GM19238 (cell line): ENCODE measurements at regions not wholly inside any gene's neighbourhood (a gene's known extent, or its start where the extent isn't known, plus 50 kb on each side); places are given as distances from the start of the nearest gene placed in this dataset.

Experiments
- DNase-seq: peaks from one replicate; pipeline ENCODE4 v3.0.0; 2011; ENCODE audit warnings: low spot score; ENCODE audit not compliant: insufficient read length

- DNase-seq = no peak
These were observed 161.7 kb downstream of the GLI2 start for GRCh38 chr2:120897399-120897798.

- DNase-seq = no peak
These were observed 162.8 kb downstream of the GLI2 start for GRCh38 chr2:120898496-120898895.

- no peak for DNase-seq
These were observed 163.5 kb downstream of the GLI2 start for GRCh38 chr2:120898961-120899750.

- DNase-seq = no peak
These were observed 164.1 kb downstream of the GLI2 start for GRCh38 chr2:120899771-120900170.

DNA sequence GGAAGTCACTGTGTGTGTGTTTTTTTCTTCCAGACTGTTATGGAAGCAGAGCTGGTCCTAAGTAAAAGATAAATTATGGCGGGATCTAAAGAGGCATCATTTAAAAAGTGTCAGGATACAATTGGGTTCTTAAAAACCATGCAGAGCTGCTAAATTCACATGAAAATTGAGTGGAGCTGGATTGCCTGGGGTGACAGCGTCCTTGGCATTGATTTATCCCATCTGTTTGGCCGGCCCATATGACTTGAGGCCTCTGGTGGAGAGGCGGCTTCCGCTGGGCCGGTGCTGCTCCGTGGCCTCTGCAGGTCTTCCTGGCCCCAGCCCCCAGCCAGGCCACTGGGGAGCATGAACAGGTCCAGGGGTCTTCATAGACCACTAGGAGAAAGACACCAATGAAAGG lies 165.5 kb downstream of the GLI2 start:
- no peak for DNase-seq

- DNase-seq = no peak
These were observed 166.9 kb downstream of the GLI2 start for GRCh38 chr2:120902592-120902991.

DNA sequence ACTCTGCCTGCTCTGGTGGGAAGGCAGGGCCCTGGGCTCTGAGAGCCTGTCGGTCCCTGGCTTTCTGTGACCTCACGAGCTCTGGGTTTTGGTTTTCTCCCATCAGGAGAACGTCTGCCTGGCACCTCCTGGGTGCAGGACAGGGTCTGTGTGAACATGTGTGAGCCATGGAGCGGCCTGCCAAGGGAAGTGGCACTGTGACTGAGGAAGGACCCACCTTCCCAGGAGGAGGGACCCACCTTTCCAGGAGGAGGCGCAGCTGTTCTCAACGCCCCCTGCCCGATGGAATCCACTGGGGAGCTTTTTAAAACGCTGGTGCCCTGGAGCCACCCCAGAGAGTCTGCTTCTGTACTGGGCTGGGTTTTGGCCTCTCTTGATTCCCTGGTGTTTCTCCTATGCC lies 168.7 kb downstream of the GLI2 start:
- DNase-seq = no peak

GRCh38 chr2:120904830-120905234 lies 169.2 kb downstream of the GLI2 start:
- no peak for DNase-seq

- no peak for DNase-seq
These were observed 169.6 kb downstream of the GLI2 start for GRCh38 chr2:120905298-120905697.

GRCh38 chr2:120905824-120906571 lies 170.3 kb downstream of the GLI2 start:
- DNase-seq = no peak

- no peak for DNase-seq
These were observed 171.2 kb downstream of the GLI2 start for GRCh38 chr2:120906914-120907313.

GRCh38 chr2:120907822-120908221 lies 172.2 kb downstream of the GLI2 start:
- no peak for DNase-seq

DNA sequence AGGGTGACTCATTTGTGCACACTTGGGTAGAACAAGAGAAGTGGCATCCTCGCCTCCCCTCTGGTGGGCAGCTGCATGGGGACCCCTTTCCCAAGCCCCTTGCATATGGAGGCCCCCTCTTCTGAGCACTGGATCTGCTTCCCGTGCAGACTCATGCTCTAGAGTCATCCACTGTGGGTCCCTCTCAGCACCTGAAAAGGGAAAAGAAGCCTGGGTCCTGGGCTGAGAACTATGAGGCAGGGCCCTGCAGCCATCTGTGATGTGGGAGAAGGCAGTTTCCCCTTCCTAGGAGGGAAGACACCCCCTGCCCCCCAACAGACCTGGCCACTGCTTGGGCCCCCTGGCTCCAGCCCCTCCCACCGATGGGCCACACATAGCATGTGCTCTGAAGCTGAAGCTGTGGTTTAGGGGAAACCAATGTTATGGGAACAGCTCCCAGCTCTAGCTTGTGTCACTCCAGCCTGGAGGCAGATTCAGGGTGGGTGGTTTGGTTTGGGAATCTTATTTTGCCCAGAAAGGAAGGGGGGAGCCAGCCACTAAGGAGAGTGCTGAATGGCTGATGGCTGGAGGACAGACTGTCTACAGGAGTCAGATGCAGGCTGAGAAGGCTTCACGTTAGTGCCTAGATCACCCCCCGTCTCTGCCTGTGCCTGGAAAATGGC lies 172.8 kb downstream of the GLI2 start:
- no peak for DNase-seq

DNA sequence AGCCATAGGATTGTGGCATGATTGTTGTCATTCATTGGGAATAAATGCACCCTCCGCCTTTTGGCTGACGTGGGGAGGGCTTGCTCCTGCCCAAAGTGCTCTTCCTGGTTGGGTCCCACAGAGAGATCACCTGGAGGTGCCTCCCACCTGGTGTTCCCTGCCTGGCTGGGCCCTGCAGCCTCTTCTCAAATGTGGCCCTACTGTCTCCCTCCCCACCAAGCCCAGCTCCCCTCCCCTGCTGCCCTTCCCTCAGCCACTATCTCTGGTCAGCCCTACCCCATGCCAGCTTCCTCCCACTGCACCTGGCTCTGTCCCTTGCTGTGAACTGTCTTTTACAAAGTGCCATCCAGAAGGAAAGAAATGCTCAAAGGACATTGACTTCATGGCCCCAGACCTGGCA lies 173.4 kb downstream of the GLI2 start:
- no peak for DNase-seq

GRCh38 chr2:120910164-120910563 lies 174.5 kb downstream of the GLI2 start:
- DNase-seq = no peak

- no peak for DNase-seq
These were observed 175.6 kb downstream of the GLI2 start for GRCh38 chr2:120910956-120911951.

- no peak for DNase-seq
These were observed 176.7 kb downstream of the GLI2 start for GRCh38 chr2:120912101-120912985.

- DNase-seq = no peak
These were observed 178.5 kb downstream of the GLI2 start for GRCh38 chr2:120913972-120914838.
